HCT116 (cell line): ENCODE measurements at regions not wholly inside any gene's neighbourhood (a gene's known extent, or its start where the extent isn't known, plus 50 kb on each side); places are given as distances from the start of the nearest gene placed in this dataset.

ENCODE experiments used
- ATAC-seq: fragments of 200-7000 bp; cut with Tn5 transposase; 2 replicates; pipeline ENCODE4 v1.9.1; 2020; ENCODE audit warnings: mild to moderate bottlenecking, moderate library complexity
- BruUV-seq: library from RNA; stranded (reverse); fragments of 400-500 nt; replicated peaks from 2 replicates; lab custom pipeline; 2021; lab: Mats Ljungman, UMichigan
- CTCF ChIA-PET: fragments of 300-600 bp; sonication (Branson Sonifier 250); formaldehyde crosslinking; loops from one replicate; lab custom pipeline; 2021; ENCODE audit warnings: antibody characterized with exemption; lab: Charles Lee
- POLR2A ChIA-PET: fragments of 300-600, 350-600 bp; sonication (Branson Sonifier 250); formaldehyde crosslinking; loops from one replicate; lab custom pipeline; 2021; ENCODE audit warnings: antibody characterized with exemption; lab: Charles Lee
- RAD21 ChIA-PET, 2 experiments: fragments of 300-600 bp; sonication (Branson Sonifier 250); formaldehyde crosslinking; loops; one replicate each; lab custom pipeline; 2023; ENCODE audit warnings: low total read pairs in 2 of 2; ENCODE audit not compliant: uncharacterized antibody in 2 of 2, unreplicated experiment in 2 of 2, low non-redundant PET in 1 of 2; lab: Charles Lee
- DNase-seq: peaks from one replicate; pipeline ENCODE4 v3.0.0-alpha.2; 2010; ENCODE audit warnings: low read depth, low spot score
- H2AFZ ChIP-seq: fragments of 200-600 bp; shearing (Covaris generic), sonication (generic); 2 replicates; pipeline ENCODE4 v1.6.1; 2017; ENCODE audit warnings: low read depth, mixed run types, mixed read lengths, antibody characterized with exemption, low read length; ENCODE audit not compliant: poor library complexity, severe bottlenecking
- H3K27ac ChIP-seq: 2 replicates; pipeline ENCODE4 v1.5.1; 2012; ENCODE audit warnings: low read depth, low read length
- H3K27me3 ChIP-seq: fragments of 200-600 bp; sonication (generic); 2 replicates; pipeline ENCODE4 v1.6.1; 2016; ENCODE audit warnings: mixed run types, low read length, mixed read lengths; ENCODE audit not compliant: insufficient read depth
- H3K36me3 ChIP-seq, 2 experiments: fragments of 200-500 bp in 1 of 2; fragments of 200-600 bp in 1 of 2; sonication (Bioruptor generic) in 1 of 2; sonication (generic) in 1 of 2; 2 replicates each; pipeline versions ENCODE4 v1.5.1 to v1.6.1; 2014 to 2016; ENCODE audit warnings: low read length in 2 of 2, inconsistent platforms in 1 of 2, mixed read lengths in 1 of 2, mixed run types in 1 of 2; ENCODE audit not compliant: insufficient read depth in 2 of 2, control insufficient read depth in 1 of 2
- H3K4me1 ChIP-seq, 2 experiments: fragments of 200-600 bp in 1 of 2; sonication (generic) in 1 of 2; 2 replicates each; pipeline versions ENCODE4 v1.5.1 to v1.6.1; 2012 to 2017; ENCODE audit warnings: low read length in 2 of 2, inconsistent platforms in 1 of 2, mild to moderate bottlenecking in 1 of 2, mixed read lengths in 1 of 2, mixed run types in 1 of 2, moderate library complexity in 1 of 2; ENCODE audit not compliant: insufficient read depth in 2 of 2, control insufficient read depth in 1 of 2
- H3K4me2 ChIP-seq: fragments of 200-600 bp; sonication (generic); 2 replicates; pipeline ENCODE4 v1.6.1; 2017; ENCODE audit warnings: mixed run types, low read length, mixed read lengths
- H3K4me3 ChIP-seq, 2 experiments: fragments of 200-600 bp in 1 of 2; sonication (generic) in 1 of 2; replicated peaks in 1 of 2; 2 replicates each; pipeline ENCODE4 v1.5.1; 2011 to 2016; ENCODE audit warnings: low read length in 2 of 2, control low read depth in 1 of 2, low read depth in 1 of 2, mild to moderate bottlenecking in 1 of 2, mixed read lengths in 1 of 2, mixed run types in 1 of 2
- H3K79me2 ChIP-seq: fragments of 200-600 bp; sonication (generic); 2 replicates; pipeline ENCODE4 v1.6.1; 2017; ENCODE audit warnings: mild to moderate bottlenecking, mixed run types, low read length, moderate library complexity, mixed read lengths; ENCODE audit not compliant: insufficient read depth
- H3K9ac ChIP-seq: fragments of 200-600 bp; sonication (generic); 2 replicates; pipeline ENCODE4 v1.6.1; 2016; ENCODE audit warnings: low read length, mixed read lengths
- H3K9me2 ChIP-seq: fragments of 200-600 bp; sonication (generic), shearing (Covaris generic); 2 replicates; pipeline ENCODE4 v1.6.1; 2017; ENCODE audit warnings: mixed run types, mild to moderate bottlenecking, moderate library complexity; ENCODE audit not compliant: insufficient read depth
- H3K9me3 ChIP-seq, 2 experiments: fragments of 200-500 bp in 1 of 2; fragments of 200-600 bp in 1 of 2; sonication (Bioruptor generic) in 1 of 2; sonication (generic) in 1 of 2; 2 replicates each; pipeline ENCODE4 v1.6.1; 2014 to 2017; ENCODE audit warnings: low read length in 2 of 2, mixed read lengths in 2 of 2, inconsistent platforms in 1 of 2, low read depth in 1 of 2, mild to moderate bottlenecking in 1 of 2, mixed run types in 1 of 2, moderate library complexity in 1 of 2; ENCODE audit not compliant: control insufficient read depth in 1 of 2, insufficient read depth in 1 of 2
- H4K20me1 ChIP-seq: fragments of 200-600 bp; sonication (generic), shearing (Covaris generic); 2 replicates; pipeline ENCODE4 v1.6.1; 2017; ENCODE audit warnings: mixed run types, mild to moderate bottlenecking, moderate library complexity; ENCODE audit not compliant: insufficient read depth
- ELF1 ChIP-seq: IDR thresholded peaks from 2 replicates; pipeline ENCODE4 v1.6.1; 2012; ENCODE audit warnings: low read depth, borderline replicate concordance
- EZH2phosphoT487 ChIP-seq: fragments of 200-600 bp; IDR thresholded peaks from 2 replicates; pipeline ENCODE4 v1.6.1; 2018; ENCODE audit warnings: antibody characterized with exemption, borderline replicate concordance
- JUND ChIP-seq: IDR thresholded peaks from 2 replicates; pipeline ENCODE4 v1.6.1; 2012
- SIN3A ChIP-seq: IDR thresholded peaks from 2 replicates; pipeline ENCODE4 v1.6.1; 2012; ENCODE audit warnings: low read depth
- intact Hi-C: fragments of 100-400 bp; cut with micrococcal nuclease; formaldehyde crosslinking; loops from 2 replicates; pipeline ENCODE4 v1.10.0; 2022
- TF ChIP-seq, protein P1 (sequence below): IDR thresholded peaks from 2 replicates; pipeline ENCODE4 v1.6.1; 2012; ENCODE audit warnings: low read depth

DNA sequence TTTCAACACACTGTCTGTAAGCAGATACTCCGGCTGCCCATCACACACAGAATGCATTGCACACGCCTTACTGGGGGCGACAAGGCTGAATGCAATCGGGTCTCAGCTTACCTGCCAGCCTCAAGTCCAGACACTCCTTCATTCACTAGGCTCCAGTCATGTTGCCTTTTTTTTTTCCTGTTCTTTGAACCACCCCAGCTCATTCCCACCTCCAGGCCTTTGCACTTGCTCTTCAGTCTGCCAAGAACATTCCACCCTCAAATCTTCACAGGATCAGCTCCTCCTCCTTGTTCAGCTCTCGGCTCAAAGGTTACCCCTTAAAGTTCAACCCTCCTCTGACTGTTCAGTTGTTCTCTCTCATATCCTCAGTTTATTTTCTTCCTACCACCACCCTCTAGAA is 181.9 kb upstream of the ESRRG start (continued):
- TF ChIP-seq, protein P1, sequence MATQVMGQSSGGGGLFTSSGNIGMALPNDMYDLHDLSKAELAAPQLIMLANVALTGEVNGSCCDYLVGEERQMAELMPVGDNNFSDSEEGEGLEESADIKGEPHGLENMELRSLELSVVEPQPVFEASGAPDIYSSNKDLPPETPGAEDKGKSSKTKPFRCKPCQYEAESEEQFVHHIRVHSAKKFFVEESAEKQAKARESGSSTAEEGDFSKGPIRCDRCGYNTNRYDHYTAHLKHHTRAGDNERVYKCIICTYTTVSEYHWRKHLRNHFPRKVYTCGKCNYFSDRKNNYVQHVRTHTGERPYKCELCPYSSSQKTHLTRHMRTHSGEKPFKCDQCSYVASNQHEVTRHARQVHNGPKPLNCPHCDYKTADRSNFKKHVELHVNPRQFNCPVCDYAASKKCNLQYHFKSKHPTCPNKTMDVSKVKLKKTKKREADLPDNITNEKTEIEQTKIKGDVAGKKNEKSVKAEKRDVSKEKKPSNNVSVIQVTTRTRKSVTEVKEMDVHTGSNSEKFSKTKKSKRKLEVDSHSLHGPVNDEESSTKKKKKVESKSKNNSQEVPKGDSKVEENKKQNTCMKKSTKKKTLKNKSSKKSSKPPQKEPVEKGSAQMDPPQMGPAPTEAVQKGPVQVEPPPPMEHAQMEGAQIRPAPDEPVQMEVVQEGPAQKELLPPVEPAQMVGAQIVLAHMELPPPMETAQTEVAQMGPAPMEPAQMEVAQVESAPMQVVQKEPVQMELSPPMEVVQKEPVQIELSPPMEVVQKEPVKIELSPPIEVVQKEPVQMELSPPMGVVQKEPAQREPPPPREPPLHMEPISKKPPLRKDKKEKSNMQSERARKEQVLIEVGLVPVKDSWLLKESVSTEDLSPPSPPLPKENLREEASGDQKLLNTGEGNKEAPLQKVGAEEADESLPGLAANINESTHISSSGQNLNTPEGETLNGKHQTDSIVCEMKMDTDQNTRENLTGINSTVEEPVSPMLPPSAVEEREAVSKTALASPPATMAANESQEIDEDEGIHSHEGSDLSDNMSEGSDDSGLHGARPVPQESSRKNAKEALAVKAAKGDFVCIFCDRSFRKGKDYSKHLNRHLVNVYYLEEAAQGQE: no peak

DNA sequence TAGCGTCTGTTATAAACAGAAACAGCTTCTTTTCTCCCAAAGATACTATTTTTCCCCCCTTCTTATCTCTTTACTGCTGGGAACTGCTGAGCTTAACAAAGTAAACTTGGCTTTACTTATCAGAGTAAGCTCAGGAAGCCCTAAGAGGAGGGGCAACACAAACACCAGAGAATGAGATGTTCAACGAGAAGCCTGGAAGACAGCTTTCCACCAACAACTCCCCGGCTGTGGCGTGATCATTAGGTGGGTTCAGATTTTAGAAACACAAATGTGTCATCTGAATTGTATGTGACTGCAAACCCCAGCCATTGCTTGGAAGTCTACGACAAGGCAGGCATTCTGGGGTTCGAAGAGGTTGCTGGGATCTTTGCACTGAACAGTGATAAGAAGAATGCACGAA is 181.2 kb upstream of the ESRRG start:
- Histone ChIP-seq H3K27me3 (no peaks in the 10 kb centered on the region), H3K4me1 (peaks cover 0 to 5% of the 10 kb centered on the region in 2 experiments; a peak in 1 of 4 replicates), H3K9me3 (no peaks in the 10 kb centered on the region), H3K36me3 (no peaks in the 10 kb centered on the region)
- no TSS peak for BruUV-seq
- no peak for ATAC-seq
- CTCF ChIA-PET: no interaction called here
- no peak for TF ChIP-seq EZH2phosphoT487
- no peak for TF ChIP-seq JUND
- no peak for TF ChIP-seq ELF1
- TF ChIP-seq SIN3A: no peak
- TF ChIP-seq, all 23 proteins: peak for 0
- no peak overlapping the region for H2AFZ ChIP-seq
- no peak overlapping the region for H3K4me3 ChIP-seq
- no peak overlapping the region for H3K4me2 ChIP-seq
- DNase-seq: no peak
- no peaks in the 10 kb centered on the region for H4K20me1 ChIP-seq
- H3K9me2 ChIP-seq: no peaks in the 10 kb centered on the region
- POLR2A ChIA-PET: no interaction called here
- H3K9ac ChIP-seq: no peak overlapping the region
- intact Hi-C loops: no loop called here
- RAD21 ChIA-PET: no interaction called here
- H3K79me2 ChIP-seq: no peaks in the 10 kb centered on the region
- no peak overlapping the region for H3K27ac ChIP-seq
